Amygdala (tissue), 56 donors: ENCODE measurements at regions not wholly inside any gene's neighbourhood (a gene's known extent, or its start where the extent isn't known, plus 50 kb on each side); places are given as distances from the start of the nearest gene placed in this dataset.
A peak's percentile ranks its signal among the peaks of the same experiment; 100 is the strongest.

ENCODE experiments used
- DNase-seq, 56 donors: peaks; one replicate each; lab custom pipeline; 2025; lab: John Stamatoyannopoulos, UW

DNA sequence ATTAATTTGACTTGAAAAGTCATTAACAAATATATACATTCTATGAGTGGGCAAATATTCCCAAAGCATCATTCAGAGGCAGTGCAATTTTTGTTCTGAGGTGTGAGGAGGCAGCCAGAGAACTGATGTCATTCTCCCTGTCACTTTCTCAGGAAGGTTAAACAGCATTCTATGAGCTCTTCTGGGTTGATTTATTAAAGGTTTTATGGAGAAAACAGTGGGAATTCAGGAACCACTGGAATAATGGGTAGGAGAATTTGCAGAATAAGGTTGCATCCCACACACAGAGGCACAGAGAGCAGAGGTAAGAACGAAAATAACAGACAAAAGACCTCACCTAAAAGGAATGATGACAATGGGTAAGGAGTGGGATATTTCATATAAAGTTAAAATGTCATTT lies 860.6 kb downstream of the TFAP2A start:
- no peak for DNase-seq

DNA sequence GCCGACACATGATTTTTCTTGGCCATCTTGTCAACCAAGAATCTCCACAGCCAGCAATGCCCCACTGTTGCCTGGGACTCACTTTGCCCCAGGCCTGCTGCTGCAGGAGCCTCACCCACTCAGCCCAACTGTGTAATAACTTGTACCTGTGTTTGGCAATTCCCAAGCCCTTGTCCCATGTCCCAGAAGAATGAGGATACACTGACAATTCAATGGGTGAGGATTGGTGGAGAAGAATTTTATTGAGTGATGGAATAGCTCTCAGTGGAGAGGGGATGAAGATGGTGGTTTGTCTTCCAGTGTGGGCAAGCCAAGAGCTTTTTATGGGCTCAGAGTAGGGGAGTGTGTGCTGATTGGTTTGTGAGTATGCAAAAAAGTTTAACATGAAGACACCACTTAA lies 861.9 kb downstream of the TFAP2A start:
- no peak for DNase-seq

DNA sequence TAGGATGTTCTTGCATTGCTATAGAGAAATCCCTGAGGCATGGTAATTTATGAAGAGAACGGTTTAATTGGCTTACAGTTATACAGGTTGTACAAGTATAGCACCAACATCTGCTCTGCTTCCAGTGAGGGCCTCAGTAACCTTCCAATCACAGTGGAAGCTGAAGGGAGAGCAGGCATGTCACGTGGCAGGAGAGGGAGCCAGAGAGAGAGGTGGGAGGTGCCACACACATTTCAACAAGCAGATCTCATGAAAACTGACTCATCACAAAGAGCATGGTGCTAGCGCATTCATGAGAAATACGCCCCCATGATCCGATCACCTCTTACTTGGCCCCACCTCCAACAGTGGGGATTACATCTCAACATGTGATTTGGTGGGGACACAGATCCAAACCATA lies 871.2 kb downstream of the TFAP2A start:
- DNase-seq, result no peak

DNA sequence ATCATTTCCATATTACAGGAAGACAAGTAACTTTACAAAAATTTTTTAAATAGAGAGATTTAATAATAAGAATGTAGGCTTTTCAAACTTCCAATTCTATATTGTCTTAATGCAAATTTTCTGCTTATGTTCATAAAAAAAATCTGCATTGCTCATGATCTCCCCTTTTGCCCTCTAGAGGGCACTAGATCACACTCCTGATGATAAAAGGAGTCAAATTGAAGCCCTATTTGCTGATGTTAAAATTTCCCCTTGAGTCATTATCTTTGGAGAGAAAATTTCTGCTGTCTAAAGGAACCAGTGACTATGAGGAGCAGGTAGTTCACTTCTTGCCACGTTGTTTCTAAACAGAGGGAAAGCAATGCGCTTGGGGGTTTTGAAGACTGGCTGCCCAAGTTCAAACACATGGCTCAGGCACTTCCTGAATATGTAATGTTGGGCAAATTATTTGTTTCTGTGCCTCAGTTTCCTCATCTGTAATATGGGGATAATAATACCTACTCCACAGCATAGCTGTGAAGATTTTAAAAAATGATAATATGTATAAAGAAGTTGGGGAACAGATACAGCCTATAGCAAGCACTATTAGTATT lies 874.2 kb downstream of the TFAP2A start:
- DNase-seq, result peak in 1 of 56 donors; percentile 0

DNA sequence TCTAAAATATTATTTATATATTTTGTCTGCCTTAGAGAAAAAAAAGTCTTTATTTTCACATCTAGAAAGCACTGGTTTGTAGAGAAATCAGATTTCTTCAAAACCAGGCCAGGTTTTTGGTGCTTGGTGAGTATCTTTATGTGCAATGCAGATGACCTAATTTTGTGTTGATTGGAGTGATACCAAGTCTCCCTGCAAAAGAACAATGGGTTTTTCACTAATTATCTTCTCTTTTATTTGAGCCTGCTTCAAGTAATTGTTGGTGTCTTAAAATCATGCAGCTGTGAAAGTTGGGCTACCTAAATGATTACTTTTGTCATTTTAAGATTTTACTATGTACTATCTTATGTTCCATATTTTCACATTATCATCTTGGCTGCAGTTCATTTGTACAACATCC lies 874.7 kb downstream of the TFAP2A start:
- no peak for DNase-seq

DNA sequence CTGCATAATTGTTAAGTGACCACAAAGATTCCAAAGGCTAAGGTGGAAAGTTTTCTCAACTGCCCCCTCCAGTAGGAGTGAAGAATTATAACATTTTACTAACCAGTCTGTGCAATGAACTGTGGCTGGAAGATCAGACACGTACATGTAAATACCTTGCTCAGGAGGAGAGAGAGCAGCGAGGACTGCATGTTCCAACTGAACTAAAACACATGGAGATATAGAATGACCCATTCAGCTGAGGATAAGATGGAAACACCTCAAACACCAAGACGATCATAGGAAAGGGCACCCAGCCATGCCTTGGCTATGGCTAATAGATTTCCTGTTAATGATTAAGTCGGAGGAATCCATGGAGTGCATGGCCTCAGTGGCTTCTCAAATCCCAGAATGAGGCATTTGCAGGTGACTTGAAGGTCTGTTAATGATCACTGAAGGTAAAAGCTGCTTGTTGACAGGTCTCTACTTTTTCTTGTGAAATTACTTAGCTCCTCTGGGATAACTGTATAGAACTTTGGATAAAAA lies 875.6 kb downstream of the TFAP2A start:
- no peak for DNase-seq

DNA sequence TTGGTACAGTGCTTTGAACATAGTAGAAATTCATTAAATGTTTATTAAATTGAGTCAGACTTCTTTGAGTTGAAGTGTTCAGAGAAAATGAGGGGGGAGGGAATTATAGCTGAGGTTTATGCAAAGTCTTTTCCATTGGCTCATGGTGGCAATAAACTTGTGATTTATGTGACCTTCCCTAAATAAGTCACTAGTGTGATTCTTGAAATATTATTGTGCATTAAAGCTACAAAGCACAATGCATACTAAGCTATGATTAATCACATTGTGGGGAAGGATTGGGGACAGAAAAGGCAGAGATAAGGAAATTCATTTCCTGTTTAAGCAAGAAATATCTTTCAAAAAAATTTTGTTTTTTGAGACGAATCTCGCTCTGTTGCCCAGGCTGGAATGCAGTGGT lies 877.5 kb downstream of the TFAP2A start:
- DNase-seq, result no peak

DNA sequence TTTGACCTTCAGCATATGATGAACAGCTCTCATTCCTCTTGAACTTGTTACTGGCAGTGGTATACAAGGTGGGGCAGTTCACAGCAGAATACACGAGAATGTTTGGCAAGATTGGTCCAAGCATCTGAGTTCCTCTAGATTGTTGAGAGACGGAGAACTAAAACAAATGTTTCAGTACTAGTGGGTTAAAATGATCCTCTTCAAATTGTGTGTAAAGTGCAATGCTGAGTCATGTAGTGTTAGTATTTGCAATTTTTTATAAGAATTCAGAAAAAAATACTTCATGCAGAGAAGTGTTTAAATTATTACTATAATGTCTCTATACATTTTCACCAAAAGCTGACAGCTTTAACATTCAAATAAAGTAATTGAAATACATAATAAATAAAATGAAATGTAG lies 879.8 kb downstream of the TFAP2A start:
- DNase-seq, result no peak

DNA sequence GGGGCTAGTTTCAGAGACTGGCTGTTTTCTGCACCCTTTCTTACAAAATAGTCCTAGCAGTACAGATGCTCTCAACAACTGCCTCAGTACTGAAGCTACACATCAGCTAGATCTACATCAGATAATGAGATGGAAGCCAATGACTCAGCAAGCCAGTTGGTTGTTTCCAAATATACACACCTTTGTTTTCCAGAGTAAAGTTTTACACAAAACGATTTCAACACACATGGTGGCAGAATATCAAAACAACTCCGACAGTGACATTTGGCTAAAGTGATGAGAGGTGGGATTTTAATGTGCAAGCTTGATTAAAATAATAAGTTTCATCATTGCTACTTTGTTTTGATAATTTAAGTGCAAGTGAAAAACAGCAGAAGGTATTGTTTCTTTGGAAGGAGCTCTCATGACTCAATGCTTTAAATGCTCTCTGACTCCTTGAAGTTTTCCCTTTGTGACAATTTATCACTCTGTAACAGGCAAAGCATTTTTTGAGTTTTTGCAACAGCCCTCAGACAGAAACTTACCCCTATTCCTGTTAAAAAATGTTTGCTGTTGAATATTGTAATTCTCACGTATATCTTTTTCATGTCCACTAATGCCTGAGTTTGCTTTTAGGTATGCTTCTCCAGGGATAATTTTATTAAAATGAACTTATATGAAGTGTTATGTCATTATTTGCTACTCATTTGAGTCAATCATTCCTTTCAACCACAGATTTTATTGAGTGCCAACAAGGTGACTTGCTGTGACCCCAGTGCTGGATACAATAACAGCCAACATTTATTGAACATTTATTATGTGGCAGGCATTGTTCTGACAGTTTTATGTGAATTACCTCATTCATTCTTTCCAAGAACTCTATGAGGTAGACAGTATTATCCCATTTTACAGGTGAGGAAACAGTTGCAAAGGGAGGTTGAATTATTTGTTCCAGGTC lies 882.0 kb downstream of the TFAP2A start:
- no peak for DNase-seq

DNA sequence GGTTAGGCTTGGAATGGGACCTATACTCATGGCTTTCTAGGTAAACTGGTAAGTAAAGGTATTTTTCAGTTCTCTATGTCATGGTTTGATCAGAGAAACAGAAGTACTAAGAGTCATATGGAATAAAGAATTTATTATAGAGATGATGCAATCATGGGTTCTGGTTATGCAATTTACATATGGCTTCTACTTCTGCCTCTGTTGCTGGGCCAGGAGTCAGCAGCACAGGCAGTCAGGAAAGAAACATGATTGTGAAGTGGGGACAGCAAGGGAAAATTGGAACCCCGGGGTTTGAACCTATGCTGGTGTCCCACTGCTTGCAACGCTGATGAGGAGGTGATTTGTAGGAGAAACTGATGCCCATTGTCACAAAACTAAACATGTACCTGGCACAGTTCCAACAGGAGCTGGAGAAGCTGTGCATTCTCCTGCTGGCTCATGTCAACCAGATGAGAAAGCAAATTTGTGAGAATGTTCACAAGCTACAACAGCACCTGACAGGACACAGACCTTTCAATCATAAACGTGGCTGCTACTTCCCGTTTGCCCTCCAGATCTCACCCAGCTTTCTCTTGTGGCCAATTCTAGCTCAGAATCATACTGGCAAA lies 887.1 kb downstream of the TFAP2A start:
- no peak for DNase-seq

DNA sequence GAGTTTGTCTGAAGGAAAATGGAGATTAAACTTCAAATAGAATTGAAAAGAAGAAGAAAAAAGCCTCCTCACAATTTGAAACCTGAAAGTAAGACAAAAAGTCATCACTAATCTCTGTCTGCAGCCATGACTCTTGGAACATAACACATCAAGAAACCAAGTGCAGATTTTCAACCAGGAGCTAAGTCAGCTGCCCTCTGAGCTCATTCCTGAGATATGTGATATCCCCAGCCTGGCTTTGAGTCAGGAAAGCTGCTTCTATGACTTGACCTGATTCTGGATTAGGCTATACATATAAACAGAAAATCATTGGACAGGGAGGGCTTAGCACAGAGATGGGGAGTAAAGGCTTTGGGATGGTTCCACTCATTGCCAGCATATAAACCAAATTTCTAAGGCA lies 891.4 kb downstream of the TFAP2A start:
- no peak for DNase-seq

DNA sequence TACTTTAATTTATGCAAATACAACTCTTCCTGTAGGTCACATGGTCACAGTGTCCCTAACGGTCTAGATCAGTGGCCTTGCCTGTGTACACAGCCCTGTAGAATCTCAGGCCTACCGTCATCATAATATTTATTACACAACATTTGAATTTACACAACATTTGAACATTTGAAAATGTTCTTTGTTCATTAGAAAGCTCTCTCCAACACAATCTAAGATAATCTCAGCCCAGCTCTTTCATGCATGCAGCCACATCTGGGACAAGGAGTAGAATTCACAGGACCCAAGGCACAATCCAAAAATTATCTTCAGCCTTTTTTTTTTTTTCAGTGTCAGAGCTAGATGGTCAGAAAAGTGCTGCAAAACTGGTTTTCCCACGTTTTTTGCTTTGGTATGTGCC lies 892.8 kb downstream of the TFAP2A start:
- no peak for DNase-seq

DNA sequence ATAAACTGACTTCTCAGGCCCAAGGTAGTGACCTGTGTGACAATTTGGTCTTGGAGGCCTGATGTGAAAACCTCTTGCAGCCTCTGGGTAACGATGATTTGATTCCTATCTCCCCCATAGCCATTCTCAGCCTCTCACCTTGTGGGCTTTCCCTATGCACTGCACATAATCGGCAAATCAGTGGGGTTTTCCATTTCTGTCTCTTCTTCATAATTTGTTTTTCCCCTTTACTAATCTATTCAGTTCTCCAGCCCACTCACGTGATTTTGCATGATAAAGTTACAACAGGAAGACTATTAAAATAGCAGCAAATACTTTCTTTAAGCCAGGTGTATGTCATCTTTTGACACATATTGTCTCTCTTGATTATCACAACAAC lies 893.7 kb downstream of the TFAP2A start:
- DNase-seq, result no peak

DNA sequence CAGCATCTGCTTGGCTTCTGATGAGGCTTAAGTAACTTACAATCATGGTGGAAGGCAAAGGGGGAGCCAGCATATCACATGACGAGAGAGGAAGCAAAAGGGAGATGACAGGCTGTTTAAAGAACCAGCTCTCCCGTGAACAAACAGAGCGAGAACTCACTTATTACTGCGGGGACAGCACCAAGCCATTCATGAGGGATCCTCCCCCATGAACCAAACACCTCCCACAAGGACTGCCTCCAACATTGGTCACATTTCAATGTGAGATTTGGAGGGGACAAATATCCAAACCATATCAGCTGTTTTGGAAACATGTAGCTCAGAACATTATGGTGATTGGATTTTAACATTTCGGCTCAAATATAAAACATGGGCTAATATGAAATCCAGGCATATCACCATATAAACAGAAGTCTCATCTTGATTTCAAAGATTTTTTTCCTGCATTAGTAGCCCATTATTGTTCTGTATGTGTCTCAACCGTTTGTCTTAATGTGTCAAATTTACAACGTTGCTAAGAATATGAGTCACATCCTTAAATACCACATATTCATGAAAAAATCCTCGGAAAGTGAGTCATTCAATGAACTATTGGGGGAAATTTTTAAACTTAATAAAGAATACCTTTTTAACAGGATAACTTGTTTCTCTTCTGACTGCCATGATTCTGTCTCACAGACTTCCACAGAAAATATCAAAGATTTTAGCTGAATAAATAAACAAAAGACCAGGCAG lies 894.3 kb downstream of the TFAP2A start:
- no peak for DNase-seq

DNA sequence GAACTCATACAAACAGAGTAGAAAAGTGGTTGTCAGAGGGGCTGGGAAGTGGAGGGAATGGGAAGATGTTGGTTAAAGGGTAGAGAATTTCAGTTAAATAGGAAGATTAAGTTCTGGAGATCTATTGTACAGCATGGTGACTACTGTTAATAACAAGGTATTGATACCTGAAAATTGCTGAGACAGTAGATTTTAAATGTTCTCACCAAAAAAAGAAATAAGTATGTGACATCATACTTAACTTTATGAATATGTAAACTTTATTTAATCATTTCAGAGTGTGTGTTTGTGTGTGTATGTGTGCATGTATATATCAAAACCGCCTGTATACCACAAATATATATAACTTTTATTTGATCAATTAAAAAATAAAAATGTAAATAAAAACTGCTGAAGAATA lies 896.4 kb downstream of the TFAP2A start:
- DNase-seq, result no peak

DNA sequence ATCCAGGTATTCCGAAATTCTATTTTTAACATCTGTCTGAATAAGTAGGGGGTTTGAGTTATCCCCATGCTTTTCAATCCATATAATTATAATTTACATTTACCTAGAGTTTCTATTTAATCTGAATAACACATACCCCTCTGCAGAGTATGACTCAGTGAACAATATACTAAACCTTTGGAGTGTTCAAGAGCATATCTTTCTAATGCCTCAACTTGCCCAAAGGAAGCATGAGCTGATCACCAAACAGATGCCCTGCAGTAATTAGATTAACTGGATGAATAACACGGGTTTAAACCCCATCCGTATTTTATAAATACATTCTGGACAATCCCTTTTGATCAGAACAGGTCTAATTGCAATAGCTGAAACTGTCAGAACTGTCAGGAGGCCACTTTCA lies 897.1 kb downstream of the TFAP2A start:
- DNase-seq, result no peak

DNA sequence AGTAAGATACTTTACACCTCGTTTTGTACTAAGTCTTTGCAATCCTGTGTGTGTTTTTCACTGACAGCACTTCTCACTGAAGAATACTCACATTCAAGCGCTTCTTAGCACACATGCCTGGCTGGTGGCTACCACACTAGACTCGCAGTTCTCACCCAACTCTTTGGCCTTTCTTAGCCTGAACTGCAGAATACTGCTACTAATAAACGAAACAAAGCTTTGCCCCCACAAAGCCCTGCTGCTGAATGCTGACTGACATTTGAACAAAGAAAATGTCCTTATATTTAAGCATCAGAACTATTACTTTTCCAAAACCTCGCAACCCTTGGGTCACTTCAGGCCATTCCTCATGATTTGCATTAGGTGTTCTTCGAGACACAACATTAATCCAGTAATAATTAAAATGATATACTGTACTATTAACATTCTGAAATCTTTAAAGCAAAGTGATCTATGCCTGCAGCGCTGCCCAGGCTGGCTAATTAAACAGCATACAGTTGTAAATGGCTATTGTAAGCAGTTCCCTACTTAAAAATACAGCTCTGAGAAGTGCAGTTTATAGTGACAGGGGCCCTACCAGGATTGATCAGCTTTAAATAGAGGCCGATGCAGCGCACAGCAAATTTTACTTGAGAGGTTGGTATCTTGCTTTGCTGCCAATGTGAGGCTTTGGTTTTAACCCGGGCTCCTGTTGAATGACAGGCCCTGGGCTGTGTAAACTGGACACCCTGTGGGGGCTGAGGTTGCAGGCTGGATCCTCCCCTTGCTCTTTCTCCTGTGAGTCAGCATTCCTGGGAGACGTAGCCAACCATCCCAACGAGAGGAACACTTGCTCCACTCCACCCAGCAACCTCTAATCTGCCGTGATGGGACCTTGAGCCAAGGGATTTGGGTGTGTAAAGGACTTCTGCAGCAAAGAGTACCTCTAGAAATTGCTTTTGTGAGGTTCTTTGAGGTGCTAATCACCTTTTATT lies 899.0 kb downstream of the TFAP2A start:
- no peak for DNase-seq

DNA sequence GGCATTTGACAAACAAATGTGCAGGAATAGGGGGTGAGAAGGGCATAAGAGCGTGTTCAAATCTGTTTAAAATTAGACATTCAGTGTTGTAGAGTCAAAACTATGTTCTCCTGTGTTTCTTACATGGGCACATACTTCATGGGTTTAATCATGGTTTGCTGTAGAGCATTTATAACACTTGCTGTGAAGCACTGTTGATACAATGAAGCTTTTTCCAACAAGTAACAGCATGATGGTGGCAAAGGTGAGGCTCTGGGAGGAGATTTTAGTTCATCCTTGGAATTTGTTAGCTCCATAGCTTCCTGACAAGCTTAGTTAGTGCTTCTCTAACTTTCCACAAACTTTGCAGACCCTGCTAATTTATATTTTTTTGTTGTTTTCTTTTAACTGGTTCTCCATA lies 900.7 kb downstream of the TFAP2A start:
- no peak for DNase-seq

DNA sequence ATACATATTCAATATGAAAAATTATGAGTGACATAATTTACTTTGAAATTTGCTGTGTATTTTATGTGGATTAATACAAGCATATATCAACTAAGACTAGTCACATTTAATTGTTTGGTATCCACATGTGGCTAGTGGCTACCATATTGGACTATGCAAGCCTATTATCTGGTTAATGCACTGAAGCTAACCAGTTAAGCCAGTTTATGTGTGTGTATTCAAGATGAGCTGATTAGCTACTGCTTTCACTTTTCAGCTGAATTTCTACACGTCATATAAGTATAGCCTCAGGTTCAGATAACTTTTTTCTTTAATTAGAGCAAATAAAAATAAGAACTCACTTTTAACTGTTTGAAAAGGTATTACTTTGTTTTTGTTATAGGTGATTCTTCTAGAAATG lies 903.7 kb downstream of the TFAP2A start:
- no peak for DNase-seq
